Liver (tissue), 8 donors: ENCODE measurements at regions not wholly inside any gene's neighbourhood (a gene's known extent, or its start where the extent isn't known, plus 50 kb on each side); places are given as distances from the start of the nearest gene placed in this dataset.

Experiments used
- DNase-seq: peaks from one replicate; pipeline ENCODE4 v3.0.0-alpha.2; 2017; ENCODE audit warnings: low spot score
- H3K27ac ChIP-seq, 2 donors: one replicate each; pipeline ENCODE4 v1.7.0; 2013; ENCODE audit warnings: inconsistent platforms in 2 of 2, low read length in 2 of 2, control low read depth in 1 of 2, low read depth in 1 of 2, mild to moderate bottlenecking in 1 of 2
- H3K27me3 ChIP-seq, 4 donors: one replicate each; pipeline versions ENCODE4 v1.6.1 to v1.7.0; 2013; ENCODE audit warnings: low read length in 3 of 4, inconsistent platforms in 1 of 4, mild to moderate bottlenecking in 1 of 4, moderate library complexity in 1 of 4; ENCODE audit not compliant: control insufficient read depth in 4 of 4, insufficient read depth in 4 of 4
- H3K36me3 ChIP-seq, 4 donors: one replicate each; pipeline versions ENCODE4 v1.6.1 to v1.7.0; 2013; ENCODE audit warnings: low read length in 3 of 4, mild to moderate bottlenecking in 3 of 4, low read depth in 1 of 4, moderate library complexity in 1 of 4; ENCODE audit not compliant: control insufficient read depth in 4 of 4, insufficient read depth in 3 of 4
- H3K4me1 ChIP-seq, 4 donors: one replicate each; pipeline versions ENCODE4 v1.6.1 to v1.7.0; 2013; ENCODE audit warnings: low read length in 3 of 4, mild to moderate bottlenecking in 3 of 4, moderate library complexity in 1 of 4; ENCODE audit not compliant: control insufficient read depth in 4 of 4, insufficient read depth in 4 of 4
- H3K4me3 ChIP-seq, 3 donors: one replicate each; pipeline versions ENCODE4 v1.6.1 to v1.7.0; 2013; ENCODE audit warnings: low read length in 3 of 3, control low read depth in 1 of 3, low read depth in 1 of 3, mild to moderate bottlenecking in 1 of 3
- H3K9ac ChIP-seq, 2 donors: one replicate each; pipeline ENCODE4 v1.7.0; 2013; ENCODE audit warnings: low read length in 2 of 2, mild to moderate bottlenecking in 2 of 2, moderate library complexity in 2 of 2, control low read depth in 1 of 2, low read depth in 1 of 2
- H3K9me3 ChIP-seq, 4 donors: one replicate each; pipeline versions ENCODE4 v1.6.1 to v1.7.0; 2013; ENCODE audit warnings: low read length in 3 of 4; ENCODE audit not compliant: control insufficient read depth in 4 of 4
- EGR1 ChIP-seq, 2 donors: IDR thresholded peaks; 2 replicates each; pipeline ENCODE4 v1.6.1; 2016 to 2018; ENCODE audit warnings: antibody characterized with exemption in 2 of 2, low read depth in 2 of 2
- FOXA1 ChIP-seq: IDR thresholded peaks from 2 replicates; pipeline ENCODE4 v1.6.1; 2016; ENCODE audit warnings: antibody characterized with exemption
- FOXA2 ChIP-seq: IDR thresholded peaks from 2 replicates; pipeline ENCODE4 v1.6.1; 2016; ENCODE audit warnings: antibody characterized with exemption
- GABPA ChIP-seq, 2 donors: IDR thresholded peaks in 1 of 2; conservative IDR thresholded peaks in 1 of 2; 2 replicates each; pipeline ENCODE4 v1.6.1; 2016; ENCODE audit warnings: antibody characterized with exemption in 2 of 2, mild to moderate bottlenecking in 1 of 2, moderate library complexity in 1 of 2
- HNF4A ChIP-seq, 2 donors: conservative IDR thresholded peaks; 2 replicates each; pipeline ENCODE4 v1.6.1; 2016; ENCODE audit warnings: antibody characterized with exemption in 2 of 2, mild to moderate bottlenecking in 2 of 2
- HNF4G ChIP-seq: IDR thresholded peaks from 2 replicates; pipeline ENCODE4 v1.6.1; 2016; ENCODE audit warnings: antibody characterized with exemption
- JUND ChIP-seq, 2 donors: IDR thresholded peaks; 2 replicates each; pipeline ENCODE4 v1.6.1; 2016; ENCODE audit warnings: antibody characterized with exemption in 2 of 2
- NR2F2 ChIP-seq: IDR thresholded peaks from 2 replicates; pipeline ENCODE4 v1.6.1; 2016; ENCODE audit warnings: antibody characterized with exemption
- RAD21 ChIP-seq, 2 donors: IDR thresholded peaks; 2 replicates each; pipeline ENCODE4 v1.6.1; 2016; ENCODE audit warnings: antibody characterized with exemption in 2 of 2, mild to moderate bottlenecking in 2 of 2
- RXRA ChIP-seq, 2 donors: IDR thresholded peaks; 2 replicates each; pipeline ENCODE4 v1.6.1; 2017 to 2018; ENCODE audit warnings: antibody characterized with exemption in 2 of 2, mild to moderate bottlenecking in 1 of 2
- SP1 ChIP-seq: IDR thresholded peaks from 2 replicates; pipeline ENCODE4 v1.6.1; 2018; ENCODE audit warnings: antibody characterized with exemption, mild to moderate bottlenecking
- TAF1 ChIP-seq: conservative IDR thresholded peaks from 2 replicates; pipeline ENCODE4 v1.6.1; 2016; ENCODE audit warnings: antibody characterized with exemption, mild to moderate bottlenecking
- YY1 ChIP-seq: IDR thresholded peaks from 2 replicates; pipeline ENCODE4 v1.6.1; 2016; ENCODE audit warnings: antibody characterized with exemption, mild to moderate bottlenecking
- WGBS: extraction: QIAGEN DNeasy Blood & Tissue Kit; methylation state at CpG from one replicate; pipeline ENCODE4 v1.1.7; 2013; 5-methylcytosine and 5-hydroxymethylcytosine counted together
- TF ChIP-seq, protein P1 (sequence below): IDR thresholded peaks from 2 replicates; pipeline ENCODE4 v1.6.1; 2016; ENCODE audit warnings: antibody characterized with exemption
- TF ChIP-seq, protein P2 (sequence below): IDR thresholded peaks from 2 replicates; pipeline ENCODE4 v1.6.1; 2016; ENCODE audit warnings: antibody characterized with exemption
- TF ChIP-seq, protein P3 (sequence below): IDR thresholded peaks from 2 replicates; pipeline ENCODE4 v1.6.1; 2016; ENCODE audit warnings: antibody characterized with exemption
- TF ChIP-seq, protein P4 (sequence below): IDR thresholded peaks from 2 replicates; pipeline ENCODE4 v1.6.1; 2016; ENCODE audit warnings: antibody characterized with exemption, mild to moderate bottlenecking
- TF ChIP-seq, protein P5 (sequence below): fragments of 150-350 bp; IDR thresholded peaks from 2 replicates; pipeline ENCODE4 v1.5.1; 2017; ENCODE audit warnings: improper control_type of control experiment, low read depth, low read length; ENCODE audit not compliant: missing input control
- donor health status: healthy.
- donor health status: healthy.
- donor health status: healthy.
- donor health status: healthy.
- donor health status: healthy.

DNA sequence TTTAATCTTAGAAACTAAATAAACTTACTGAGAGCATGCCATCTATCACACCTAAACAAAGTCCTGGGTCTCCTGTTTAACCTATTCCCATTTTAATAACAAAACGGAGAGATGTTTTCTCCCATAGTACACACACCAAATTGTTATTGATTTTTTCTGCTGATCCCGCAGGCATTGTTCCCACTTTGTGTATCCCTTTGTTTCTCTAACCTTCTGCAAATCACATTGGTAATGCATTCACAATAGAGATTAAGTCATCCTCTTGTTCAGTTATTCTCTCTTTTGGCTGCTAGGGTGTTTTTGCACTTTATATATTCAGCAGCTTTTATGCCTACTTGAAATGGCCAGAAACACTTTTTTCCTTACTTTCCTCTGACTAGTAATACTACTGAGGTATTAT is 1071.9 kb upstream of the CDH2 start:
- Histone ChIP-seq H3K36me3 (no peaks in the 10 kb centered on the region), H3K9me3 (no peaks in the 10 kb centered on the region), H3K27ac (no peak overlapping the region), H3K9ac (no peak overlapping the region), H3K4me3 (no peak overlapping the region), H3K27me3 (no peaks in the 10 kb centered on the region), H3K4me1 (no peaks in the 10 kb centered on the region)
- TF ChIP-seq FOXA1, result no peak
- no peak for TF ChIP-seq NR2F2
- TF ChIP-seq HNF4A (conservative IDR thresholded peaks at IDR 0.05), result no peak
- no peak for TF ChIP-seq EGR1 (IDR thresholded peaks at IDR 0.05; ENCODE audit: low read depth in 2 of 2)
- no peak for TF ChIP-seq JUND (IDR thresholded peaks at IDR 0.05)
- TF ChIP-seq, protein P1, sequence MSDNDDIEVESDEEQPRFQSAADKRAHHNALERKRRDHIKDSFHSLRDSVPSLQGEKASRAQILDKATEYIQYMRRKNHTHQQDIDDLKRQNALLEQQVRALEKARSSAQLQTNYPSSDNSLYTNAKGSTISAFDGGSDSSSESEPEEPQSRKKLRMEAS, result no peak
- TF ChIP-seq TAF1, result no peak
- TF ChIP-seq RAD21 (IDR thresholded peaks at IDR 0.05), result no peak
- TF ChIP-seq, protein P2, sequence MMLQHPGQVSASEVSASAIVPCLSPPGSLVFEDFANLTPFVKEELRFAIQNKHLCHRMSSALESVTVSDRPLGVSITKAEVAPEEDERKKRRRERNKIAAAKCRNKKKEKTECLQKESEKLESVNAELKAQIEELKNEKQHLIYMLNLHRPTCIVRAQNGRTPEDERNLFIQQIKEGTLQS, result no peak
- TF ChIP-seq, protein P3, sequence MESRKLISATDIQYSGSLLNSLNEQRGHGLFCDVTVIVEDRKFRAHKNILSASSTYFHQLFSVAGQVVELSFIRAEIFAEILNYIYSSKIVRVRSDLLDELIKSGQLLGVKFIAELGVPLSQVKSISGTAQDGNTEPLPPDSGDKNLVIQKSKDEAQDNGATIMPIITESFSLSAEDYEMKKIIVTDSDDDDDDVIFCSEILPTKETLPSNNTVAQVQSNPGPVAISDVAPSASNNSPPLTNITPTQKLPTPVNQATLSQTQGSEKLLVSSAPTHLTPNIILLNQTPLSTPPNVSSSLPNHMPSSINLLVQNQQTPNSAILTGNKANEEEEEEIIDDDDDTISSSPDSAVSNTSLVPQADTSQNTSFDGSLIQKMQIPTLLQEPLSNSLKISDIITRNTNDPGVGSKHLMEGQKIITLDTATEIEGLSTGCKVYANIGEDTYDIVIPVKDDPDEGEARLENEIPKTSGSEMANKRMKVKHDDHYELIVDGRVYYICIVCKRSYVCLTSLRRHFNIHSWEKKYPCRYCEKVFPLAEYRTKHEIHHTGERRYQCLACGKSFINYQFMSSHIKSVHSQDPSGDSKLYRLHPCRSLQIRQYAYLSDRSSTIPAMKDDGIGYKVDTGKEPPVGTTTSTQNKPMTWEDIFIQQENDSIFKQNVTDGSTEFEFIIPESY, result no peak
- TF ChIP-seq RXRA (IDR thresholded peaks at IDR 0.05), result no peak
- TF ChIP-seq HNF4G, result no peak
- no peak for TF ChIP-seq GABPA (IDR thresholded peaks at IDR 0.05 in 1 of 2, conservative IDR thresholded peaks at IDR 0.05 in 1 of 2)
- no peak for TF ChIP-seq FOXA2
- TF ChIP-seq, protein P4, sequence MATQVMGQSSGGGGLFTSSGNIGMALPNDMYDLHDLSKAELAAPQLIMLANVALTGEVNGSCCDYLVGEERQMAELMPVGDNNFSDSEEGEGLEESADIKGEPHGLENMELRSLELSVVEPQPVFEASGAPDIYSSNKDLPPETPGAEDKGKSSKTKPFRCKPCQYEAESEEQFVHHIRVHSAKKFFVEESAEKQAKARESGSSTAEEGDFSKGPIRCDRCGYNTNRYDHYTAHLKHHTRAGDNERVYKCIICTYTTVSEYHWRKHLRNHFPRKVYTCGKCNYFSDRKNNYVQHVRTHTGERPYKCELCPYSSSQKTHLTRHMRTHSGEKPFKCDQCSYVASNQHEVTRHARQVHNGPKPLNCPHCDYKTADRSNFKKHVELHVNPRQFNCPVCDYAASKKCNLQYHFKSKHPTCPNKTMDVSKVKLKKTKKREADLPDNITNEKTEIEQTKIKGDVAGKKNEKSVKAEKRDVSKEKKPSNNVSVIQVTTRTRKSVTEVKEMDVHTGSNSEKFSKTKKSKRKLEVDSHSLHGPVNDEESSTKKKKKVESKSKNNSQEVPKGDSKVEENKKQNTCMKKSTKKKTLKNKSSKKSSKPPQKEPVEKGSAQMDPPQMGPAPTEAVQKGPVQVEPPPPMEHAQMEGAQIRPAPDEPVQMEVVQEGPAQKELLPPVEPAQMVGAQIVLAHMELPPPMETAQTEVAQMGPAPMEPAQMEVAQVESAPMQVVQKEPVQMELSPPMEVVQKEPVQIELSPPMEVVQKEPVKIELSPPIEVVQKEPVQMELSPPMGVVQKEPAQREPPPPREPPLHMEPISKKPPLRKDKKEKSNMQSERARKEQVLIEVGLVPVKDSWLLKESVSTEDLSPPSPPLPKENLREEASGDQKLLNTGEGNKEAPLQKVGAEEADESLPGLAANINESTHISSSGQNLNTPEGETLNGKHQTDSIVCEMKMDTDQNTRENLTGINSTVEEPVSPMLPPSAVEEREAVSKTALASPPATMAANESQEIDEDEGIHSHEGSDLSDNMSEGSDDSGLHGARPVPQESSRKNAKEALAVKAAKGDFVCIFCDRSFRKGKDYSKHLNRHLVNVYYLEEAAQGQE, result no peak
- TF ChIP-seq, protein P5, sequence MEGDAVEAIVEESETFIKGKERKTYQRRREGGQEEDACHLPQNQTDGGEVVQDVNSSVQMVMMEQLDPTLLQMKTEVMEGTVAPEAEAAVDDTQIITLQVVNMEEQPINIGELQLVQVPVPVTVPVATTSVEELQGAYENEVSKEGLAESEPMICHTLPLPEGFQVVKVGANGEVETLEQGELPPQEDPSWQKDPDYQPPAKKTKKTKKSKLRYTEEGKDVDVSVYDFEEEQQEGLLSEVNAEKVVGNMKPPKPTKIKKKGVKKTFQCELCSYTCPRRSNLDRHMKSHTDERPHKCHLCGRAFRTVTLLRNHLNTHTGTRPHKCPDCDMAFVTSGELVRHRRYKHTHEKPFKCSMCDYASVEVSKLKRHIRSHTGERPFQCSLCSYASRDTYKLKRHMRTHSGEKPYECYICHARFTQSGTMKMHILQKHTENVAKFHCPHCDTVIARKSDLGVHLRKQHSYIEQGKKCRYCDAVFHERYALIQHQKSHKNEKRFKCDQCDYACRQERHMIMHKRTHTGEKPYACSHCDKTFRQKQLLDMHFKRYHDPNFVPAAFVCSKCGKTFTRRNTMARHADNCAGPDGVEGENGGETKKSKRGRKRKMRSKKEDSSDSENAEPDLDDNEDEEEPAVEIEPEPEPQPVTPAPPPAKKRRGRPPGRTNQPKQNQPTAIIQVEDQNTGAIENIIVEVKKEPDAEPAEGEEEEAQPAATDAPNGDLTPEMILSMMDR, result no peak
- no peak for TF ChIP-seq SP1
- no peak for TF ChIP-seq YY1
- WGBS, result 64% methylated on average over 2 of the region's 2 CpGs
- DNase-seq, result no peak
